ENCODE measurements at regions not wholly inside any gene's neighbourhood (a gene's known extent, or its start where the extent isn't known, plus 50 kb on each side); places are given as distances from the start of the nearest gene placed in this dataset.
"Not testable (repeated sequence)": the region's sequence is repeated elsewhere in the genome, so short reads cannot be mapped to it uniquely, and the experiment has no call there.

- not testable (repeated sequence) for H3K9me3 ChIP-seq (ENCODE audit: control insufficient read depth, low read depth, low read length); H3K27ac ChIP-seq (ENCODE audit: low read length); H3K27me3 ChIP-seq (ENCODE audit: control insufficient read depth, insufficient read depth, low read length); H3K36me3 ChIP-seq (ENCODE audit: control insufficient read depth, insufficient read depth, low read length); H3K4me1 ChIP-seq (ENCODE audit: control insufficient read depth, insufficient read depth, low read length); H3K4me3 ChIP-seq (ENCODE audit: low read length); DNase-seq
- WGBS (ENCODE audit: insufficient coverage, low lambda C conversion rate), result no CpG with 5 or more reads among the region's 12 CpGs
Measured at GRCh38 chr20:47889751-47890150, 104.5 kb upstream of the SULF2 start.

GRCh38 chr20:47888351-47888750 is 103.1 kb upstream of the SULF2 start:
- no CpG with 5 or more reads among the region's 14 CpGs for WGBS (ENCODE audit: insufficient coverage, low lambda C conversion rate)

GRCh38 chr20:47887477-47888080 is 102.3 kb upstream of the SULF2 start:
- WGBS (ENCODE audit: insufficient coverage, low lambda C conversion rate), result no CpG with 5 or more reads among the region's 10 CpGs
- no peak overlapping the region for H3K4me3 ChIP-seq (ENCODE audit: low read length)

More at GRCh38 chr20:47888351-47888750, 103.1 kb upstream of the SULF2 start:
- Histone ChIP-seq H3K4me3 (ENCODE audit: low read length) (no peak overlapping the region), H3K36me3 (ENCODE audit: control insufficient read depth, insufficient read depth, low read length) (no peaks in the 10 kb centered on the region), H3K27ac (ENCODE audit: low read length) (no peak overlapping the region), H3K4me1 (ENCODE audit: control insufficient read depth, insufficient read depth, low read length) (no peaks in the 10 kb centered on the region), H3K27me3 (ENCODE audit: control insufficient read depth, insufficient read depth, low read length) (no peaks in the 10 kb centered on the region), H3K9me3 (ENCODE audit: control insufficient read depth, low read depth, low read length) (no peaks in the 10 kb centered on the region)
- DNase-seq, result no peak

GRCh38 chr20:47887064-47887463 is 101.8 kb upstream of the SULF2 start:
- Histone ChIP-seq H3K27me3 (ENCODE audit: control insufficient read depth, insufficient read depth, low read length) (no peaks in the 10 kb centered on the region), H3K9me3 (ENCODE audit: control insufficient read depth, low read depth, low read length) (no peaks in the 10 kb centered on the region), H3K4me3 (ENCODE audit: low read length) (no peak overlapping the region), H3K27ac (ENCODE audit: low read length) (no peak overlapping the region), H3K36me3 (ENCODE audit: control insufficient read depth, insufficient read depth, low read length) (no peaks in the 10 kb centered on the region), H3K4me1 (ENCODE audit: control insufficient read depth, insufficient read depth, low read length) (no peaks in the 10 kb centered on the region)
- DNase-seq, result no peak
- WGBS (ENCODE audit: insufficient coverage, low lambda C conversion rate), result 67% methylated on average over 1 of the region's 8 CpGs

More at GRCh38 chr20:47887477-47888080, 102.3 kb upstream of the SULF2 start:
- Histone ChIP-seq H3K9me3 (ENCODE audit: control insufficient read depth, low read depth, low read length) (no peaks in the 10 kb centered on the region), H3K36me3 (ENCODE audit: control insufficient read depth, insufficient read depth, low read length) (no peaks in the 10 kb centered on the region), H3K4me1 (ENCODE audit: control insufficient read depth, insufficient read depth, low read length) (no peaks in the 10 kb centered on the region), H3K27ac (ENCODE audit: low read length) (no peak overlapping the region), H3K27me3 (ENCODE audit: control insufficient read depth, insufficient read depth, low read length) (no peaks in the 10 kb centered on the region)
- no peak for DNase-seq

GRCh38 chr20:47886454-47887041 is 101.3 kb upstream of the SULF2 start:
- no peak for DNase-seq
- no peak overlapping the region for H3K4me3 ChIP-seq (ENCODE audit: low read length)
- 100% methylated on average over 1 of the region's 18 CpGs for WGBS (ENCODE audit: insufficient coverage, low lambda C conversion rate)
- H3K36me3 ChIP-seq (ENCODE audit: control insufficient read depth, insufficient read depth, low read length), result no peaks in the 10 kb centered on the region
- H3K9me3 ChIP-seq (ENCODE audit: control insufficient read depth, low read depth, low read length), result no peaks in the 10 kb centered on the region
- H3K27ac ChIP-seq (ENCODE audit: low read length), result no peak overlapping the region
- H3K27me3 ChIP-seq (ENCODE audit: control insufficient read depth, insufficient read depth, low read length), result no peaks in the 10 kb centered on the region
- no peaks in the 10 kb centered on the region for H3K4me1 ChIP-seq (ENCODE audit: control insufficient read depth, insufficient read depth, low read length)

- Histone ChIP-seq H3K9me3 (ENCODE audit: control insufficient read depth, low read depth, low read length) (no peaks in the 10 kb centered on the region), H3K4me3 (ENCODE audit: low read length) (no peak overlapping the region), H3K36me3 (ENCODE audit: control insufficient read depth, insufficient read depth, low read length) (no peaks in the 10 kb centered on the region), H3K27ac (ENCODE audit: low read length) (no peak overlapping the region), H3K4me1 (ENCODE audit: control insufficient read depth, insufficient read depth, low read length) (no peaks in the 10 kb centered on the region), H3K27me3 (ENCODE audit: control insufficient read depth, insufficient read depth, low read length) (no peaks in the 10 kb centered on the region)
- 93% methylated on average over 3 of the region's 8 CpGs for WGBS (ENCODE audit: insufficient coverage, low lambda C conversion rate)
- DNase-seq, result no peak
Measured at GRCh38 chr20:47885909-47886453, 100.7 kb upstream of the SULF2 start.

GRCh38 chr20:47883940-47884339 is 98.7 kb upstream of the SULF2 start:
- not testable (repeated sequence) for H3K9me3 ChIP-seq (ENCODE audit: control insufficient read depth, low read depth, low read length); H3K27ac ChIP-seq (ENCODE audit: low read length); H3K36me3 ChIP-seq (ENCODE audit: control insufficient read depth, insufficient read depth, low read length); H3K4me3 ChIP-seq (ENCODE audit: low read length); DNase-seq; H3K4me1 ChIP-seq (ENCODE audit: control insufficient read depth, insufficient read depth, low read length); H3K27me3 ChIP-seq (ENCODE audit: control insufficient read depth, insufficient read depth, low read length)
- WGBS (ENCODE audit: insufficient coverage, low lambda C conversion rate), result no CpG with 5 or more reads among the region's 1 CpG

GRCh38 chr20:47883186-47883585 is 97.9 kb upstream of the SULF2 start:
- no CpG with 5 or more reads among the region's 5 CpGs for WGBS (ENCODE audit: insufficient coverage, low lambda C conversion rate)
- Histone ChIP-seq H3K27me3 (ENCODE audit: control insufficient read depth, insufficient read depth, low read length) (no peaks in the 10 kb centered on the region), H3K9me3 (ENCODE audit: control insufficient read depth, low read depth, low read length) (no peaks in the 10 kb centered on the region), H3K36me3 (ENCODE audit: control insufficient read depth, insufficient read depth, low read length) (no peaks in the 10 kb centered on the region), H3K27ac (ENCODE audit: low read length) (no peak overlapping the region), H3K4me1 (ENCODE audit: control insufficient read depth, insufficient read depth, low read length) (no peaks in the 10 kb centered on the region), H3K4me3 (ENCODE audit: low read length) (no peak overlapping the region)
- no peak for DNase-seq

GRCh38 chr20:47879771-47880170 is 94.5 kb upstream of the SULF2 start:
- WGBS (ENCODE audit: insufficient coverage, low lambda C conversion rate), result 100% methylated on average over 2 of the region's 15 CpGs
- no peak overlapping the region for H3K4me3 ChIP-seq (ENCODE audit: low read length)
- H3K4me1 ChIP-seq (ENCODE audit: control insufficient read depth, insufficient read depth, low read length), result no peaks in the 10 kb centered on the region
- no peak overlapping the region for H3K27ac ChIP-seq (ENCODE audit: low read length)
- no peaks in the 10 kb centered on the region for H3K36me3 ChIP-seq (ENCODE audit: control insufficient read depth, insufficient read depth, low read length)
- H3K27me3 ChIP-seq (ENCODE audit: control insufficient read depth, insufficient read depth, low read length), result no peaks in the 10 kb centered on the region
- DNase-seq, result no peak
- H3K9me3 ChIP-seq (ENCODE audit: control insufficient read depth, low read depth, low read length), result no peaks in the 10 kb centered on the region

GRCh38 chr20:47878601-47879027 is 93.3 kb upstream of the SULF2 start:
- no CpG with 5 or more reads among the region's 6 CpGs for WGBS (ENCODE audit: insufficient coverage, low lambda C conversion rate)
- H3K36me3 ChIP-seq (ENCODE audit: control insufficient read depth, insufficient read depth, low read length), result no peaks in the 10 kb centered on the region
- no peaks in the 10 kb centered on the region for H3K27me3 ChIP-seq (ENCODE audit: control insufficient read depth, insufficient read depth, low read length)
- H3K27ac ChIP-seq (ENCODE audit: low read length), result no peak overlapping the region
- DNase-seq, result no peak
- no peaks in the 10 kb centered on the region for H3K9me3 ChIP-seq (ENCODE audit: control insufficient read depth, low read depth, low read length)
- no peak overlapping the region for H3K4me3 ChIP-seq (ENCODE audit: low read length)
- H3K4me1 ChIP-seq (ENCODE audit: control insufficient read depth, insufficient read depth, low read length), result no peaks in the 10 kb centered on the region
